GM18511 (cell line): ENCODE measurements at regions not wholly inside any gene's neighbourhood (a gene's known extent, or its start where the extent isn't known, plus 50 kb on each side); places are given as distances from the start of the nearest gene placed in this dataset.

ENCODE experiments used
- ATAC-seq: cut with Tn5 transposase; IDR thresholded peaks from one replicate; pipeline ENCODE4 v1.9.1; 2021; ENCODE audit warnings: mild to moderate bottlenecking, moderate library complexity; ENCODE audit not compliant: unreplicated experiment

DNA sequence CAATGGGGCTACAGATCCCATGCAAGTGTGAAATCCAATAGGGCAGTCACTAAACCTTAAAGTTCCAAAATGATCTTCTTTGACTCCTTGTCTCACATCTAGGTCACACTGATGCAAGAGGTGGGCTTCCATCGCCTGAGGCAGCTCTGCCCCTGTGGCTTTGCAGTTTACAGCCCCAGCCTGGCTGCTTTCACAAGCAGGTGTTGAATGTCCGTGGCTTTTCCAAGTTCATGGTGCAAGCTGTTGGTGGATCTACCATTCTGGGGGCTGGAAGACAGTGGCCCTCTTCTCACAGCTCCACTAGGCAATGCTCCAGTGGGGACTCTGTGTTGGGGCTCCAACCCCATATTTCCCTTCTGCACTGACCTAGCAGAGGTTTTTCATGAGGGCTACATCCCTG lies 68.5 kb upstream of the PRR20G start:
- ATAC-seq = no peak

DNA sequence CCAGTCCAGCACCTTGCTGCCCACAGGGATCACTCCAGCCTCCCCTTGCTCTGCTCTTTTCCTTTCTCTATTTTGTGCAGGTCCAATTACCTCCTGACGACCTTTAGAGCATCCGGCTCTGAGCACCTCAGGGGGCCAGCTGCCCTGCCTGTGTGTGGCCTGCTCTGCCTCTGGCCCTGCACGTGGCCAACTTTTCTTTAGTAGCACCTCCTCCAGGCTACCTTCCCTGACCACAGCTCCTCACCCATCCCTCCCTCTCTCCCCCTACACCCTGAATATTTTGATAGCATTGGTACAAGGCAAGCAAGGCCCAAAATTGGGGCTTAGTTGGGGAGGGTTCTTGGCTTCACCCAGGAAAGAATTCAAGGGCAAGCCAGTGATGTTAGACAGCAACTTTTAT lies 66.9 kb upstream of the PRR20G start:
- no peak for ATAC-seq

DNA sequence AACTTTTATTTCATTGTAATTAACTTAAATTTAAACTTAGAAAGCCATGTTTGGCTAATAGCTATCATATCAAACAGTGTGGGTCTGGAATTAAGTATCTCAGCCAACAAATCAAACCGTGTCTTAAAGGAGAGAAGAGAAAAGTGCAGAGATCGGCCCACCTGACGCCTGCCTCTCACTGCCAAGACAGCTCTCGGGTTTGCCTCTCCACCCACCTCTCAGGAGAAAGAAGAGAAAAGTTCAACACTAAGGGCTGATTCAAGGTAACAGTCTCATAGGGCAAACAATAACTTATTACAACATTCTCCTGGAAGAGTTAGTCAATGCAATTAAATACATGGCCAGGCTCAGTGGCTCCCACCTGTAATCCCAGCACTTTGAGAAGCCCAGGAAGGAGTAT lies 64.8 kb upstream of the PRR20G start:
- no peak for ATAC-seq

DNA sequence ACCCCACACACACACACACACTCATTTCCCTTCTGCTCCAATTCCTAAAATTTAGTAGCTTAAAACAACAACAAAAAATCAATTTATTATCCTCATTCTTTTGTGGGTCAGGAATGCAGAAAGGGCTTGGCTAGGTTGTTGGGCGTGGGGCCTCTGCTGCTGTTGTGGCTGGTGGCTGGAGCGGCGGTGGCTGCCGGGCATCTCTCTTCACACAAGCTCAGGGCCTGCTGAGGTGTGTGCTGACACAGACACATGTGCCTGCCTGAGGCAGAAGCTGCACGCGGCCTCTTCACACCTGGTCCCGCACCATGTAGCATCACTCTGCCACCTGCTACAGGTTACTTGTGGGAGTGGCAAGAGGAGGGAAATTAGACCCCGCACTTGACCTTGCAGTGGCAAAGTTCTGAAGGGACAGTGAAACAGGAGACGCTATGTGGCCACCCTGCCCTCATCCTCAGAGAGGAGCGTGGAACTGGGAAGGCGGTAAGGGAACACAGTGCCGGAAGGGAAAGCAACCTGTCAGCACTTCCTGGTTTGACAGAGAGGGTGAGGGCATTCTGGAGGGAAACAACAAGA lies 64.0 kb upstream of the PRR20G start:
- ATAC-seq = no peak

DNA sequence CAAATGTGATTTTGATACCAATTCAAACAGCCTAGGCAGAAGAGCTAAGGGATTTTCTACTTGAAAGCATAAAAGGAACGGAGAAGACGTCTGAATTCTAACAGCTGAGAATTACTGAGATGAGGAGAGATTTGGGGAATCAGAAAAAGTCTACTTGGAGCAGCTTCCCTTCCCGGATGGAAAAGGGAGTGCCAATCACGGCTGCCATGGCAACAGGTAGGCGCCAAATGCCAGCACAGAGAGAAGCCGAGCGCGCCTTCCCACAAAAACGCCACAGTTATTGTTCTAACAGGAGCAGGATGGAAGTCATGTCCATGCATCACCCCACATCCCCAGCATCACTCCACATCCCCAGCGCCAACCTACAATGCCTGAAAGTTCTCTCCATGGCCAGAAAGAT lies 63.5 kb upstream of the PRR20G start:
- no peak for ATAC-seq

DNA sequence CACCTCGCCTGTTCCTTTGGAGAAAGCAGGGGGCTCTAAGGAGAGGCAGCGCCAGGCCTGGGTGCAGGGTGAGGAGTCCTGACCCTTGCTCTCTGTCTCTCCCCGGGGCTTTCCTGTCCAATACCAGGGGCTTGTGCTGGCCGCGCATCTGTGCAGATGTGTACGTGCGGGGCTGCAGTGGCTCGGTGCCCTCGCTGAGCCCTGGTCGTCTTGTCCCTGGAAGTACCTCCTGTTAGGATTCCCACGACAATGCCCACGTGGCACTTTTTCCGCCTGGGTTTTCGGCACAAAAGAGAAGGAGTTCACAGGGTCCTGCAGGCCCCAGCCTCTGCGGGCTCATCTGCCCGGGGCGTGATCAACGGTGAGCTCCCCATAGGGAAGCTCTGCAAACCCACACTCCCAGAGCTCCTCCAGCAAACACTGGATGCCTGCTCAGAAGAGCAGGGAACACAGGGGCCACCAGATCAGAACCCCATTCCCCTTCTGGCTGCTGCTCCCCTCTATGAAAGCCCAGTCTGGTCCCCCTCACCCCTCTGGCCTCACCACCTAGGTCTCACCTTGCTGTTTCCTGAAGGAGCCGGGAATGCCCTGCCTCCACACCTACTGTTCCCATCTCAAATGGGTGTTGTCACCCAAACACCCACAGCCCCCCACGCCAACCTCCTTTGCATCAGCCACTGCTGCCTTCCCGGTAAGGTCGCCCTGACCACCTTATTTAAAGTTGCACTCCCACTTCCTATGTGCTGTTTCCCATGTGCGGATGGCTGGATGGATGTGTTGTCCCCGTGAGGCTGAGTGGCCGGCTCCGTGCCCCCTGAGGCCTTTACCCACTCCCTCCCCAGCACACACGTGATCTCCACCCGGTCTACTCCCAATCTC lies 62.6 kb upstream of the PRR20G start:
- no peak for ATAC-seq

DNA sequence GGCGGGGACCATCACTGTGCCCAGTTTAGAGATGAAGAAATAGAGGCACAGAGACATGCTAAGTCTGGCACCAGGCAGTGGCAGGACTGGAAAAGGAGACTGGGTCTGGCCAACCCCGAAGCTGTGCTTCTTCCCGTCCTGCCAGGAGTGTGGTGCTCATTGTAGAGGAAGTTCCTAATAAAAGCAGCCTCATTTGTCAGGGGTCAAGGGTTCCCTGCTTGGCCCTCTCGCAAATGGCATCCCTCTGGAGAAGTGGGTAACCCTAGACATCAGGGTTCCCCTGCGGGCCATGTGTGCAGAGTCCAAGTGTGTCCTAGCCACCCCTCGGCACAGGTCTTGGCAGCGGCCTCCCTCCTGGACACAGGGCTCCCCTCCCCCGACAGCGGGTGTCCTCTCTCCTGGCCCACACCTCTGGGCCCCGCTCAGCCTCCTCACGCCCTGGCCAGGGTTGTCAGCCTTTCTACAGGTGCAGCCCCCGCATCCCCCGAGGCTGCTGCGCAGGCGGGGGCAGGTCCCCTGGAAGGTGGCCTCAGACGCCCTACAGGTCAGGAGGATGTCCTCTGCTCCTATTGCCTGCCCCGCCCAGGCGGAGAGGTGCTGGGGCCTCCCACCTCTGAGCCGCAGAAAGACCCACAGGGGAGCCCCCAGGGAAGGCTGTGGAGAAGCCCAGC lies 61.8 kb upstream of the PRR20G start:
- no peak for ATAC-seq

DNA sequence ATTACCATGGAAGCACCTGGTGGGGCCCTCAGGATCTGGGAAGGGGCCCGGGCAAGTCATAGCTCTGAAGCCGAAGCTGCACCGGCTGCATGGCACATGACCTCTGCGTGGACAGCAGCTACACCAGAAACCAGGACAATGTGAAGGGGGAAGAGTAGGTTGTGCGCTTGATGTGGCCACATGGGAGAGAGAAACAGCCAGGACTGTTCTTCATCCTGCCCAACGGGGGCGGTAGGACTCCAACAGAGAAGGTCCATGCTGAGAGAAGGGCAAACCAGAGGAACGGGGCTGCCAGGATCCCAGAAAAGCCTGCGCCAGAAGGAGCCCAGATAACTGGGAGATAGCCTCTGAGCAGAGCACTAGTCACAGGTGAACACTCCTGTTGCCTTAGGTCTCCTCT lies 54.9 kb upstream of the PRR20G start:
- ATAC-seq = no peak

DNA sequence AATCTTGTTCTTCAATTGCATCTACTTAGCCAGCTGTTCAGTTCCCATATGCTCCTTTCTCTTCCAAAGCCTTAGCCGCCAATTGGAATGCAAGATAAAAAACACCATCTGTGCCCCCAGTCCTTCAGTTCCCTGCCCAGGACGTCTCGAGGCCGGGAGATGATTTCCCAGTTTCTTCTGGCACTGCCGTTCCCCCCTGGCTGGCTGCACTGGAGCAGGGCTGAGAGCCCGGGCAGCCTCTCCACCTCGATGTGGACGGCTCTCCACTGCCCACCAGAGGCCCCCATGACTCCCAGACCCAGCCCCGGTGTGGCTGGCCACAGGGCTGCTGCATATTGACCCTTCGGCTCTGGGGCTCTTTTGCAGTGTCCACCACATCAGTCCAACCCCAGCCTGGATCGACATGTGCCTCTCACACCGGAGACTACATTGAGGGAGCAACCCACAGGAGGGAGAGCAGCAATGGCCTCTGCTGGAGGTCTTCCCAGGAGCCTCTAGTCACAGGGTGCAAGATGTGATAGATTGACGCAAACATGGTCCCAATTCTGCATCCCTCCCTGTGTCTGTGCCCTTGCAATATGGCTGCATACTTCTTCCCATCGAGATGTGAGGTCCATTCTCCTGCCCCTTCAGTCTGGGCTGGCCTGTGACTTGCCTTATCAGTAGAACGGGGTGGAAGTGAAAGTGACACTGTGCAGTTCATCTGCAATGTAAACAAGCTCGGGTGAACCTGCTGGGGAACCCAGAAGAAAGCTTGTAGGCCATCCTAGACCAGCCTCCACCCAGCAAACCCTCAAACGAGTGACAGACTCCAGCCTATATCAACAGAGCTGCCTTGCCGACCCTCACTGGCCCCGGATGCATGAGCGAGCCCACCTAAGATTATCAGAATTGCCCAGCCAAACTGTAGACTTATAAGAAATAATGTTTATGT lies 52.3 kb upstream of the PRR20G start:
- ATAC-seq = no peak

DNA sequence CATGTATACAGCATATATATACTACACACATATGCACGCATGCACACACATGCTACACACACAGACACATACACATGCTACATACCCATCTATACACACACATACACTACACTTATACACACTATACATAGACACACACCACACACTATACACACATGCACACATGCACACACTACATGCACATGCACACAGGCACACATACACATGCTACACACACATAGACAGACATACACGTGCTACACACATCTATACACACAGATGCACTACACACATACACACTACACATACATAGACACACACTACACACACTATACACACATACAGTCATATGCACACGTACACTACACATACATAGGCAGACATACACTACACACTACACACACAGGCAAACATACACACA lies 51.2 kb upstream of the PRR20G start:
- no peak for ATAC-seq

DNA sequence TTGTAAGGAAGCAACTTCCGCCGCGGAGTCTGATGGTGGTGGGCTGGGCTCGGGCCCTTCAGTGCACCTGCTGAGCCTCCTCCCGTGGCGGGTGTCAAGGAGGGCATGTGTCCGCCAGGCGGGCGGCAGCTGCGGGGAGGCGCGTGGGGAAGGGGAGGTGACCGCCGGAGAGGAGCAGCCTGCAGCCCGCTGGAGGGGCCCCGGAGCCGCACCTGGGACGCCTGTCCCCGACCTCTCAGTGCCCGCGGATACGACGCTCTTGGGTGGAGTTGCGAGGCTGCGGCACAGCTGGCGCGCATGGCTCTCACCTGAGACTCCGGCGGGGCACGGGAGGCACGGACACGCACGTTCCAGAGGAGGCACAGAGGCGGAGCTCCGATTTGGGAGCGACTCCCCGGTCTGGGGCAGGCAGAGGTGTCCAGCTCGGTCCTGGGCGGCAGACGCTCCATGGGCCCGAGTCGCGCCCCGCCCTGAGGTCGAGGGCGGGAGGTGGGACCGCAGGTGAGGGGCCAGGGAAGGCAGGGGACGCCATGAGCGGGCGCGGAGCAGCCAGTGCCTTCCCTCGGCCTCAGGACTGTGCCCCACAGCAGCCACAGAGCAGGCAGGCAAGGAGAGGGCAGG lies 50.2 kb upstream of the PRR20G start:
- no peak for ATAC-seq
